ENCODE measurements at regions not wholly inside any gene's neighbourhood (a gene's known extent, or its start where the extent isn't known, plus 50 kb on each side); places are given as distances from the start of the nearest gene placed in this dataset.

GRCh38 chr15:97114900-97115760 lies 784.6 kb downstream of the NR2F2 start:
- TF ChIP-seq CTCF (conservative IDR thresholded peaks at IDR 0.05 in 1 of 2, IDR thresholded peaks at IDR 0.05 in 1 of 2; ENCODE audit: low read depth in 1 of 2, low read length in 2 of 2) (no peak), EZH2 (IDR thresholded peaks at IDR 0.05; ENCODE audit: low read length, missing control alignments) (no peak)

All from fibroblast of lung (primary cell).